ENCODE measurements at regions not wholly inside any gene's neighbourhood (a gene's known extent, or its start where the extent isn't known, plus 50 kb on each side); places are given as distances from the start of the nearest gene placed in this dataset.

GRCh38 chr6:76694795-76695194 is 622.3 kb upstream of the IMPG1 start:
- peaks cover 2 to 15% (median 7%) of the 10 kb centered on the region in 6 donors for H3K9me3 Mint-ChIP-seq
- H3K36me3 Mint-ChIP-seq = no peaks in the 10 kb centered on the region
- no peak overlapping the region for H3K4me3 Mint-ChIP-seq
- H3K27ac Mint-ChIP-seq = no peak overlapping the region
- DNase-seq = no peak
- H3K27me3 Mint-ChIP-seq (ENCODE audit: low read depth in 3 of 3) = no peaks in the 10 kb centered on the region
- H3K4me1 Mint-ChIP-seq = no peaks in the 10 kb centered on the region

- Mint-ChIP-seq H3K4me3 (no peak overlapping the region), H3K27ac (no peak overlapping the region), H3K36me3 (peaks cover 0 to 4% (median 0%) of the 10 kb centered on the region in 3 donors), H3K9me3 (peaks cover 3 to 35% (median 21%) of the 10 kb centered on the region in 6 donors), H3K27me3 (ENCODE audit: low read depth in 3 of 3) (peaks cover 0 to 2% (median 0%) of the 10 kb centered on the region in 3 donors), H3K4me1 (no peaks in the 10 kb centered on the region)
- no peak for DNase-seq
Observed at GRCh38 chr6:76684875-76685274, 612.4 kb upstream of the IMPG1 start.

GRCh38 chr6:76683985-76684384 is 611.5 kb upstream of the IMPG1 start:
- H3K27ac Mint-ChIP-seq = no peak overlapping the region
- DNase-seq = no peak

GRCh38 chr6:76682842-76683241 is 610.4 kb upstream of the IMPG1 start:
- H3K9me3 Mint-ChIP-seq = peaks cover 6 to 19% (median 13%) of the 10 kb centered on the region in 6 donors
- peaks cover 0 to under 1% (median 0%) of the 10 kb centered on the region in 3 donors for H3K27me3 Mint-ChIP-seq (ENCODE audit: low read depth in 3 of 3)
- no peak overlapping the region for H3K4me3 Mint-ChIP-seq
- no peaks in the 10 kb centered on the region for H3K4me1 Mint-ChIP-seq
- no peak overlapping the region for H3K27ac Mint-ChIP-seq
- no peak for DNase-seq
- H3K36me3 Mint-ChIP-seq = no peaks in the 10 kb centered on the region

More at GRCh38 chr6:76683985-76684384, 611.5 kb upstream of the IMPG1 start:
- no peaks in the 10 kb centered on the region for H3K4me1 Mint-ChIP-seq
- H3K4me3 Mint-ChIP-seq = no peak overlapping the region
- peaks cover 0 to 2% (median 0%) of the 10 kb centered on the region in 3 donors for H3K27me3 Mint-ChIP-seq (ENCODE audit: low read depth in 3 of 3)
- peaks cover 0 to under 1% (median 0%) of the 10 kb centered on the region in 3 donors for H3K36me3 Mint-ChIP-seq
- peaks cover 3 to 26% (median 17%) of the 10 kb centered on the region in 6 donors for H3K9me3 Mint-ChIP-seq

- H3K4me1 Mint-ChIP-seq = no peaks in the 10 kb centered on the region
- no peak overlapping the region for H3K4me3 Mint-ChIP-seq
- H3K9me3 Mint-ChIP-seq = peaks cover 5 to 15% (median 10%) of the 10 kb centered on the region in 6 donors
- DNase-seq = no peak
- H3K27me3 Mint-ChIP-seq (ENCODE audit: low read depth in 3 of 3) = no peaks in the 10 kb centered on the region
- no peak overlapping the region for H3K27ac Mint-ChIP-seq
- no peaks in the 10 kb centered on the region for H3K36me3 Mint-ChIP-seq
Observed at GRCh38 chr6:76681781-76682180, 609.3 kb upstream of the IMPG1 start.

GRCh38 chr6:76677017-76677416 is 604.6 kb upstream of the IMPG1 start:
- peaks cover 0 to 2% (median 0%) of the 10 kb centered on the region in 3 donors for H3K27me3 Mint-ChIP-seq (ENCODE audit: low read depth in 3 of 3)
- no peak overlapping the region for H3K4me3 Mint-ChIP-seq
- H3K9me3 Mint-ChIP-seq = peaks cover 4 to 20% (median 11%) of the 10 kb centered on the region in 6 donors
- no peak for DNase-seq
- no peaks in the 10 kb centered on the region for H3K36me3 Mint-ChIP-seq
- no peaks in the 10 kb centered on the region for H3K4me1 Mint-ChIP-seq
- no peak overlapping the region for H3K27ac Mint-ChIP-seq

GRCh38 chr6:76671751-76672150 is 599.3 kb upstream of the IMPG1 start:
- Mint-ChIP-seq H3K4me1 (no peaks in the 10 kb centered on the region), H3K27me3 (ENCODE audit: low read depth in 3 of 3) (peaks cover 0 to 2% (median 0%) of the 10 kb centered on the region in 3 donors), H3K36me3 (no peaks in the 10 kb centered on the region), H3K9me3 (peaks cover 2 to 44% (median 11%) of the 10 kb centered on the region in 6 donors), H3K27ac (no peak overlapping the region), H3K4me3 (no peak overlapping the region)
- DNase-seq = no peak

- Mint-ChIP-seq H3K4me1 (no peaks in the 10 kb centered on the region), H3K4me3 (no peak overlapping the region), H3K27me3 (ENCODE audit: low read depth in 3 of 3) (no peaks in the 10 kb centered on the region), H3K9me3 (peaks cover 6 to 26% (median 23%) of the 10 kb centered on the region in 6 donors), H3K27ac (no peak overlapping the region), H3K36me3 (no peaks in the 10 kb centered on the region)
- no peak for DNase-seq
Observed at GRCh38 chr6:76644231-76644630, 571.8 kb upstream of the IMPG1 start.

- H3K9me3 Mint-ChIP-seq = peaks cover 6 to 31% (median 20%) of the 10 kb centered on the region in 6 donors
- DNase-seq = no peak
- no peaks in the 10 kb centered on the region for H3K27me3 Mint-ChIP-seq (ENCODE audit: low read depth in 3 of 3)
- H3K4me3 Mint-ChIP-seq = no peak overlapping the region
- H3K36me3 Mint-ChIP-seq = no peaks in the 10 kb centered on the region
- no peak overlapping the region for H3K27ac Mint-ChIP-seq
- no peaks in the 10 kb centered on the region for H3K4me1 Mint-ChIP-seq
Observed at GRCh38 chr6:76639941-76640340, 567.5 kb upstream of the IMPG1 start.

GRCh38 chr6:76634695-76635094 is 562.2 kb upstream of the IMPG1 start:
- H3K36me3 Mint-ChIP-seq = no peaks in the 10 kb centered on the region
- H3K9me3 Mint-ChIP-seq = peaks cover 2 to 33% (median 17%) of the 10 kb centered on the region in 6 donors
- H3K27ac Mint-ChIP-seq = no peak overlapping the region
- peaks cover 0 to 1% (median 0%) of the 10 kb centered on the region in 3 donors for H3K27me3 Mint-ChIP-seq (ENCODE audit: low read depth in 3 of 3)
- DNase-seq = no peak
- H3K4me3 Mint-ChIP-seq = no peak overlapping the region
- no peaks in the 10 kb centered on the region for H3K4me1 Mint-ChIP-seq

GRCh38 chr6:76633259-76633658 is 560.8 kb upstream of the IMPG1 start:
- Mint-ChIP-seq H3K36me3 (no peaks in the 10 kb centered on the region), H3K9me3 (peaks cover 5 to 40% (median 23%) of the 10 kb centered on the region in 6 donors), H3K4me3 (no peak overlapping the region), H3K27ac (no peak overlapping the region), H3K27me3 (ENCODE audit: low read depth in 3 of 3) (peaks cover 0 to 1% (median 0%) of the 10 kb centered on the region in 3 donors), H3K4me1 (no peaks in the 10 kb centered on the region)
- DNase-seq = no peak

- peaks cover 7 to 55% (median 27%) of the 10 kb centered on the region in 6 donors for H3K9me3 Mint-ChIP-seq
- no peak overlapping the region for H3K4me3 Mint-ChIP-seq
- H3K27me3 Mint-ChIP-seq (ENCODE audit: low read depth in 3 of 3) = peaks cover 0 to 1% (median 0%) of the 10 kb centered on the region in 3 donors
- H3K36me3 Mint-ChIP-seq = no peaks in the 10 kb centered on the region
- H3K27ac Mint-ChIP-seq = no peak overlapping the region
- no peaks in the 10 kb centered on the region for H3K4me1 Mint-ChIP-seq
- no peak for DNase-seq
Observed at GRCh38 chr6:76631622-76632021, 559.2 kb upstream of the IMPG1 start.

- Mint-ChIP-seq H3K4me3 (no peak overlapping the region), H3K27ac (no peak overlapping the region), H3K27me3 (ENCODE audit: low read depth in 3 of 3) (peaks cover 0 to 3% (median 0%) of the 10 kb centered on the region in 3 donors), H3K9me3 (peaks cover 12 to 28% (median 20%) of the 10 kb centered on the region in 6 donors), H3K36me3 (no peaks in the 10 kb centered on the region), H3K4me1 (no peaks in the 10 kb centered on the region)
- no peak for DNase-seq
Observed at GRCh38 chr6:76615395-76615794, 542.9 kb upstream of the IMPG1 start.

- Mint-ChIP-seq H3K27me3 (ENCODE audit: low read depth in 3 of 3) (peaks cover 0 to 3% (median 0%) of the 10 kb centered on the region in 3 donors), H3K27ac (no peak overlapping the region), H3K4me1 (no peaks in the 10 kb centered on the region), H3K36me3 (no peaks in the 10 kb centered on the region), H3K9me3 (peaks cover 12 to 27% (median 21%) of the 10 kb centered on the region in 6 donors), H3K4me3 (no peak overlapping the region)
- DNase-seq = no peak
Observed at GRCh38 chr6:76612954-76613353, 540.5 kb upstream of the IMPG1 start.

GRCh38 chr6:76609160-76609559 is 536.7 kb upstream of the IMPG1 start:
- H3K27me3 Mint-ChIP-seq (ENCODE audit: low read depth in 3 of 3) = peaks cover 0 to 2% (median 2%) of the 10 kb centered on the region in 3 donors
- no peaks in the 10 kb centered on the region for H3K36me3 Mint-ChIP-seq
- H3K4me1 Mint-ChIP-seq = no peaks in the 10 kb centered on the region
- no peak overlapping the region for H3K4me3 Mint-ChIP-seq
- DNase-seq = no peak
- peaks cover 4 to 27% (median 14%) of the 10 kb centered on the region in 6 donors for H3K9me3 Mint-ChIP-seq
- no peak overlapping the region for H3K27ac Mint-ChIP-seq
